Right renal cortex interstitium (tissue), 3 donors: ENCODE measurements at regions not wholly inside any gene's neighbourhood (a gene's known extent, or its start where the extent isn't known, plus 50 kb on each side); places are given as distances from the start of the nearest gene placed in this dataset.
A peak's percentile ranks its signal among the peaks of the same experiment; 100 is the strongest.

Experiments used
- DNase-seq, 3 donors: peaks; one replicate each; pipeline ENCODE4 v3.0.0-alpha.2; 2013; ENCODE audit warnings: low read depth in 3 of 3, low spot score in 2 of 3

- no peak for DNase-seq
Observed at GRCh38 chr1:229183588-229183987, 87.3 kb upstream of the RAB4A start.

GRCh38 chr1:229184066-229184465 is 86.8 kb upstream of the RAB4A start:
- no peak for DNase-seq

GRCh38 chr1:229185963-229186362 is 84.9 kb upstream of the RAB4A start:
- no peak for DNase-seq

GRCh38 chr1:229186373-229187056 is 84.4 kb upstream of the RAB4A start:
- DNase-seq = no peak

- DNase-seq = no peak
Observed at GRCh38 chr1:229190057-229190575, 80.8 kb upstream of the RAB4A start.

- DNase-seq = no peak
Observed at GRCh38 chr1:229191066-229191674, 79.7 kb upstream of the RAB4A start.

- no peak for DNase-seq
Observed at GRCh38 chr1:229192031-229192430, 78.9 kb upstream of the RAB4A start.

- DNase-seq = no peak
Observed at GRCh38 chr1:229192853-229193252, 78.1 kb upstream of the RAB4A start.

- DNase-seq = no peak
Observed at GRCh38 chr1:229194096-229194495, 76.8 kb upstream of the RAB4A start.

- DNase-seq = no peak
Observed at GRCh38 chr1:229195246-229195645, 75.7 kb upstream of the RAB4A start.

- DNase-seq = no peak
Observed at GRCh38 chr1:229196404-229197264, 74.3 kb upstream of the RAB4A start.

- DNase-seq = no peak
Observed at GRCh38 chr1:229197265-229197585, 73.7 kb upstream of the RAB4A start.

- DNase-seq = no peak
Observed at GRCh38 chr1:229199261-229200243, 71.4 kb upstream of the RAB4A start.

- DNase-seq = peak in 2 of 3 donors; percentile 78 to 79
Observed at GRCh38 chr1:229203030-229203751, 67.7 kb upstream of the RAB4A start.

- DNase-seq = no peak
Observed at GRCh38 chr1:229203991-229204632, 66.8 kb upstream of the RAB4A start.

- DNase-seq = no peak
Observed at GRCh38 chr1:229204921-229205777, 65.8 kb upstream of the RAB4A start.

GRCh38 chr1:229205854-229206253 is 65.1 kb upstream of the RAB4A start:
- no peak for DNase-seq

- DNase-seq = no peak
Observed at GRCh38 chr1:229207916-229208315, 63.0 kb upstream of the RAB4A start.
